Ovary (tissue), 3 donors: ENCODE measurements at regions not wholly inside any gene's neighbourhood (a gene's known extent, or its start where the extent isn't known, plus 50 kb on each side); places are given as distances from the start of the nearest gene placed in this dataset.

Experiments
- EP300 ChIP-seq: sonication (generic); formaldehyde crosslinking; IDR thresholded peaks from one replicate; pipeline ENCODE4 v1.6.1; 2017; ENCODE audit warnings: antibody characterized with exemption
- POLR2A ChIP-seq: fragments of 450-650 bp; IDR thresholded peaks from one replicate; pipeline ENCODE4 v1.6.1; 2017; ENCODE audit warnings: antibody characterized with exemption, mild to moderate bottlenecking, moderate library complexity
- TF ChIP-seq, protein P1 (sequence below), 3 donors: fragments of 450-650 bp in 2 of 3; fragments of 200-600 bp in 1 of 3; IDR thresholded peaks; one replicate each; pipeline versions ENCODE4 v1.5.1 to v1.8.0; 2016 to 2022; ENCODE audit warnings: antibody characterized with exemption in 3 of 3, mild to moderate bottlenecking in 1 of 3
- donor health status: DM: no; HTN: no; CAD: no.

DNA sequence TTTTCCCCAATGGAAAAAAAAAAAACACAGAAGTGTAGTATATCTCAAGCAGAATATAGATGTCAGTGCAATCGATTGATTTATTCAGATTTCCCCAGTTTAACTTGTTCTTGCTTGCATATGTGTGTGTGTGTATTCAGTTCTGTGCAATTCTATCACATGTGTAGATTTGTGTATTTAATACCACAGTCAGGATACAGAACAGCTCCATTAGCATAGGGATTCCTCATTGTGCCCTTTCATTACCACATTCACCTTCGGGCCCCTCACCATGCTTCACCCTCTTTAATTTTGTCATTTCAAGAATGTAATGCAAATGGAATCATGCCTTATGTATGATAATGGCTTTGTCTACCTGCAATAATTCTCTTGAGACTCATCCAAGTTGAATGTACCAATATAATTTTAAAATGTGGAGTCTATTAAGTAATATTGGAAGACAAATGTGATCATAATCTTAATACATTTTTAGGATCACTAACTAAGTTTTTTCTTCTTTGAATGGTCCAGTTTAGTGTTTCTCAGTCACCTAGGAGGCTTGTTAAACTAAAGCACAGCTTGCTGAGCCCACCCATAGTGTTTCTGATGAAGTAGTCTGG, 187.9 kb downstream of the TENT5A start:
- TF ChIP-seq POLR2A (no peak), EP300 (no peak)
- TF ChIP-seq, protein P1, sequence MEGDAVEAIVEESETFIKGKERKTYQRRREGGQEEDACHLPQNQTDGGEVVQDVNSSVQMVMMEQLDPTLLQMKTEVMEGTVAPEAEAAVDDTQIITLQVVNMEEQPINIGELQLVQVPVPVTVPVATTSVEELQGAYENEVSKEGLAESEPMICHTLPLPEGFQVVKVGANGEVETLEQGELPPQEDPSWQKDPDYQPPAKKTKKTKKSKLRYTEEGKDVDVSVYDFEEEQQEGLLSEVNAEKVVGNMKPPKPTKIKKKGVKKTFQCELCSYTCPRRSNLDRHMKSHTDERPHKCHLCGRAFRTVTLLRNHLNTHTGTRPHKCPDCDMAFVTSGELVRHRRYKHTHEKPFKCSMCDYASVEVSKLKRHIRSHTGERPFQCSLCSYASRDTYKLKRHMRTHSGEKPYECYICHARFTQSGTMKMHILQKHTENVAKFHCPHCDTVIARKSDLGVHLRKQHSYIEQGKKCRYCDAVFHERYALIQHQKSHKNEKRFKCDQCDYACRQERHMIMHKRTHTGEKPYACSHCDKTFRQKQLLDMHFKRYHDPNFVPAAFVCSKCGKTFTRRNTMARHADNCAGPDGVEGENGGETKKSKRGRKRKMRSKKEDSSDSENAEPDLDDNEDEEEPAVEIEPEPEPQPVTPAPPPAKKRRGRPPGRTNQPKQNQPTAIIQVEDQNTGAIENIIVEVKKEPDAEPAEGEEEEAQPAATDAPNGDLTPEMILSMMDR (IDR thresholded peaks at IDR 0.05), result no peak
